NCI-H1694 treated with DMSO at 0.1 percent for 48 hours (cell line): ENCODE measurements at regions not wholly inside any gene's neighbourhood (a gene's known extent, or its start where the extent isn't known, plus 50 kb on each side); places are given as distances from the start of the nearest gene placed in this dataset.

Experiments
- DNase-seq: peaks from one replicate; lab custom pipeline; 2025; lab: John Stamatoyannopoulos, UW

GRCh38 chr3:72460205-72461174 is 387.8 kb downstream of the SHQ1 start:
- DNase-seq, result no peak

GRCh38 chr3:72459588-72459987 is 388.7 kb downstream of the SHQ1 start:
- DNase-seq, result no peak

DNA sequence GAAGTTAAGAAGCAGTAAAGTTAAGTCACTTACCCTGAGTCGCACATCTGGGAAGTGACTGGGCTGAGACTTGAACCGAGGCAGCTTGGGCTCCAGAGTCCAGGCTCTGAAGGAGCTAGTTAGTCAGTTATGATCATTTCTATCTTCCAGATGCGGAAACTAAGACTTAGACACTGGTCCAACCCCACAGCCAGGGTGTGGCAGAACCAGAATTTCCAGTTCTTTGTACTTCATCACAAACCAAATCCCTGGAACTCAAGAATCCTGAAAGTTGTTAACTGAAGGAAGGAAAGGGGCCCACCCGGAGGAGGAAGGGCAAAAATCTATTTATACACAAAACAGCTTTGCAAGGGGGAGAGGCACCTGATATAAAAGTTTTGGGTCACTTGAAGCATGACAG is 389.9 kb downstream of the SHQ1 start:
- no peak for DNase-seq

GRCh38 chr3:72454441-72454840 is 393.8 kb downstream of the SHQ1 start:
- DNase-seq, result no peak

DNA sequence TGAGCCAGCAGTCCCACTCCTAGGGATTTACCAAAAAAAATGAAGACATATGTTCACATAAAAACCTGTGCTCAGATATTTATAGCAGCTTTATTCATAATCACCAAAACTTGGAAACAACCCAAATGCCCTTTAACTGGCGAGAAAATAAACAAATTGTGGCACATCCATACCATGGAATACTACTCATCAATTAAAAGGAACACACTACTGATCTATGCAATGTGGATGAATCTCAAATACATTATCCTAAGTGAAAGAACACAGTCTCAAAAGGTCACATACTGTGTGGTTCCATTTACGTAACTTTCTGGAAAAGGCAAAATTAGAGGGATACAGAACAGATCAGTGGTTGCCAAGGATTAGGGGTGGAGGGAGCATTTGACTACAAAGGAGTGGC is 394.5 kb downstream of the SHQ1 start:
- DNase-seq, result no peak

- DNase-seq, result no peak
Observed at GRCh38 chr3:72452745-72453144, 395.5 kb downstream of the SHQ1 start.

DNA sequence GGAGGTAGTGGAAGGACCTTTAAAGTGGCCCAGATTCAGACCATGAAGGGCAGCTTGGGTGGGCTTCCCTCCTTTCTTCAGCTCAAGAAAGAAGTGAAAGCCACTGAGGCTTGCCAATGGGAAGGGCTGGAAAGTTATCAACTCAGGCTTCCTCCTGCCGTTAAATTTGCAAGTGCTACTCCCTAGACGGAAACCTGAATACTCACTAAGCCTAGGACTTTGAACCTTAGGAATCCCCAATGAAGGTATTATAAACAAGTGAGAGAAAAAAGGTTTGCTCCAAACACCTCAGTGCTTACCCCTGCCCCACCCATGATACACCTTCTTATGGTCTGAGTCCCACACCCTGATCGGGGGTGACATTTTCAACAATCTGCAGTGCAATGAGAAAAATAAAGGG is 396.4 kb downstream of the SHQ1 start:
- no peak for DNase-seq

DNA sequence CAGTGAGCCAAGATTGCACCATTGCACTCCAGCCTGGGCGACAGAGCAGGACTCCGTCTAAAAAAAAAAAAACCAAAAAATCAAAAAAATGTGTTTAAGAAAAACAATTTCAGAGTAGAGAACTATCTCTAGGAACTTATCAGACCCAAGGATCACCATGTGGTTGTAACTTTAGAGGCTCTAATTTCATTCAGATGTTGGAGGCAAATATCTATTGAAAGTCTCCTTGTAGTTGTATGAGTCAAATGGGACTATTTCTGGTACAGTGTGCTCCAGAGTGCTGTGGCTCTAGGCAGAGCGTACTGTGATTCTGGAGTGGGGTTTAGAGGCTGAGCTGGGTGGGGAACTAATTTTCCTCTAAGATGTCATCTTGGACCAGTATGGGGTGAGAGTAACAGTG is 398.7 kb downstream of the SHQ1 start:
- no peak for DNase-seq

DNA sequence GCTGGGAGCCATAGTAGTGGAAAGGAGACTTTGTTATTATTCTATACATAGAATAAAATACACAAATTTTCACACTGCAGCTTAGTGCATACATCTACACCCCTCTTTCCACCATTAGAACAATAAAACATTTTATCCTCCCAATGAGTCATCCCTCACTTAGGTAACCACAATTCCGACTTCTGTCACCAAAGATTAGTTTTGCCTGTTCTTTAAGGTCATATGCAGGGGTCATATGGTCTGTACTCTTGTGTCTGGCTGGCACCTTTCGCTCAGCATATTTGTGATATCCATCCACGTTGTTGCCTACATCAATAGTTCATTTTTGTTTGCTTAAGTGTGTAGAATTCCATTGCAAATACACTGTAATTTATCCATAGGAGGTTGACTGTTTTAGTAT is 399.4 kb downstream of the SHQ1 start:
- DNase-seq, result no peak

GRCh38 chr3:72448375-72448823 is 399.8 kb downstream of the SHQ1 start:
- no peak for DNase-seq

DNA sequence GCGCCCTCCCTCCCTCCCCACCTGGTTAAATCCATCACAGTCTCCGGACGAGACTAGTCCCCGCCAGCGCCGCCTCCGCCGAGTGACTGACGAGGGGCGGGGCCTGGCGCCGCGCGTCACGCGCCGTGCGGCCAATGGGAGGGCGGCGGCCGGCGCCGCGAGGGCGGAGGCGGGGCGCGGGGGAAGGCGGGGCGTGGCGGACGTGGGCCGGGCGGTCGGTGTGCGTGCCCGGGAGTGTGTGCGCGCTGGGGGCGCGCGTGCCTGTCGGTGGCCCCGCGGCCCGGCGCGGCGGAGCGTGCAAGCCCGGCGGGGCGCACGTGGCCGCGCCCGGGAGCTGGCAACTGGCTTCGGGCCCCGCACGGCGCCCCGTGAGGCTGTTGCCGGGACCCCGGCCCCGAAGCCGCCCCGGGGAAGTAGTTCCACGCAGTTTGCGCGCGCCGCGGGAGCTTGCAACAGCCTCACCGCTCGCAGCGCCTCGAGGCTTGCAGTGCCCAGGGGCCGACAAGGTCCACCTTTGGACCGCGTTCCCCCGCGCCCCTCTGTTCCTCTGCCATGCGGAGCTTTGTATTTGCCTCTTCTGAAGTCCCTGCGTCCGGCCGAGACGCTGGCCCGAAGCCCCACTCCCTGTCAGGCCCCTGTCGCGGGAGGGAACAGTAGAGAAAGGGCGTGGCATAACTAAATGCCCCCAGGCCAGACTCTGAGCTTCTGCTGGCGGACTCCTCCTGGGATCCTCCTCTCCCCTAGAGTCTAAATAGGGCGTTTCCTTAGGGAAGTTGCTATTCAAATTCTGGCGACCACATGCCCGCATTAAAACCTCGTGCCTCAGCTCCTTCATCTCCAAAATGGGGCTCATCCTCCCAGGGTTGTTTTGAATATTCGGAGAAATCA is 400.9 kb downstream of the SHQ1 start:
- DNase-seq, result no peak

DNA sequence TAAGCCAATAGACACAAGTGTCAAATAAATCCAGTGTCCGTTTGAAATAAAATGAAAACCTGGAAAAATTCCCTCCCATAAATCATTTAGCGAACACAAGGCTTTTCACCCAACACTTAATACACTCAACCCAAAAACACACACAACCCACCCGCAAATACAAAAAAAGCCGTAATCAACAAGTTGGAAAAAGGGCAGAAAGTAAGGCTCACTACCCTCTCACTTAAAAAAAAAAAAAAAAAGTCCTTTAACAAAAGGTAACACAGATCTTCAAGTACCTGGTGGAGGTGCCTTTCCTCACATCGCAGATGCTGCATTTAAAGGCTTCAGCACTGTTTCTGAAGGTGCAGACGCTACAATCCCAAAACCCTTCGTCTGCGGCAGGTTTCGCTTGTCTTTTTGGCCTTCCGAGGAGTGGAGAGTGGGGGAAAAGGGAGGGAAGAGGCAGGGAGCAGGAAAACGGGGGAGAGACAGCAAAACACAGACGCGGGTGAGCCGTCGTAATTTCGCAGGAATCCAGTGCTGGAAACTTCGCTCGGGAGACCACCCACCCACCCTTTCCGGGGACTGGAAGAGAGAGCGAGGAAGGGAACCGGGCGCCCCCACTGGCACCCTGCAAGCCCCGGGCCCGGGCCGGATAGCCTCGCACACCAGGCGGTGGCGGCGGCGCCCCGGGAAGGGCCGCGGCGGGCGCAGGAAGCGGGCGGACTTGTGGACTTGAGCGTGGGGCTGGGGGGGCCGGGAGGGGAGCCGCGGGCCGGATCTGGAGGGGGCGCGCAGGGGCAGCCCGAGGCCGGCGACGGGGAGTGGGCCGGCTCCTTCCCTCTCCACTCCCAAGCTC is 401.8 kb downstream of the SHQ1 start, which contains the start of gene RYBP:
RYBP (minus strand) TSS at position 404 of the 841 bp plus-strand sequence.
- no peak for DNase-seq

DNA sequence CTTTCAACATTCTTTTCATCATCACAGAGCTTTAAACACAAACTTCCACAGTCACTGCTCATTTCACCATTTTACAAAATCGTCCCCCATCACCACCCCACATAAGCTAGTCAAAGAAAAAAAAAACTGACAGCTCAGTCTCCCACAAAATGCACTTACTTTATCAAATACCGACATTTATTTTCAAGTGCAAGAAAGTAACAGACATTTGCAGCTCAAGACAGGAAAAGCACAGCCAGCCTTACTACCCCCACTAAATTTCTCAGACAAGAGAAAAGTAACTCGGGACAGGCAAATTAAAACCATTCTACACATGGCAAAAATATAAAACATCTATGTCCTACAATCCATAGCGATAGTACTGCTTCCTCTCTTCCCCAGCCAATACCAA is 402.4 kb downstream of the SHQ1 start:
- DNase-seq, result no peak

GRCh38 chr3:72444656-72445223 is 403.5 kb downstream of the SHQ1 start:
- no peak for DNase-seq

DNA sequence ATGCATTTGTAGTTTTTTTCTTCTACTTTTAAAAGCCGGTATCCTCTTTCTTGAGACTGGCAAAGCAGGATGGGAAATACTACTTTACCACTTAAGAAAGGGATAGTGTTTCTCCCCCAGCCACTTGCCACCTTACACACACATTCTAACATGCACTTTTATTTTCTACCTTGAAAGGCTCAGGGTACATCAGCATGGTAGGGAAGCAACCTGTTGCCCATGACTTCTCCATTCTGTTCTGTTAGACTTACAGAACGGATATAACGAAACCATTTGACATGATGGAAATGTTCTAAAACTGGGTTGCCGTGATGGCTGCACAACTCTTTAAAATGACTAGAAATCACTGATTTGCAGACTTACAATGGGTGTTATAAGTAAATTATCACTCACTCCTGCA is 405.5 kb downstream of the SHQ1 start:
- DNase-seq, result no peak

DNA sequence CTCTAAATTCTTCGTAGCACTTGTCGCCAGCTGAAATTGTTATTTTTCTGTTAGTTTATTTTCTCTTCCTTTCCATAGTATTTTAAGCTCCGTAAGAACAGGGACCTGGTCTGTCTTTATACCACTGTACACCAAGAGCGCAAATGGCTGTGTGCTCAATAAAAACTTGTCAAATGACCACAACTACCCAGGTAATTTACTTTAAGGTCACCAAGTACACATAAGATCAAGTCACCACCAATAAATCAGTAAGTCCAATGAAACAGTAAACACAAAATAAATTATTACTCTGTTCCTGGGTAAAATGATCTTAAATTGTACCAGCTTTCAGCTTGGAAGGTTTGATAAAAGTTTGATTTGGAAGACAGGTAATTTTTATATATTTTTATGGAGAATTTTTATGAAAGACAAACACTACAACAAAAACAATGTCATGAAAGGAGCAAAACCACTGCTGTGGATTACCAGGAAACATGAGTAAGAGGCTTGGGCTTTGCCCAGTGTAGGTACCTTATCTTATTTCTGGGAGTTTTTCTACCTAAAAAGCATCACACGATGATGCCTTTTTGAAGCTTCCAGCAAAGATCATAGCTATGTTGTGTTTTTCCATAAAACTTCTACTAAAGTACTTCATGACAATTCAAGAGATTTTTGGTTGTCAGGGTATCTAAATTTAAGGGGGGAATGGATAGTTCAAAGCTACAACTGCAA is 406.8 kb downstream of the SHQ1 start:
- DNase-seq, result no peak

- no peak for DNase-seq
Observed at GRCh38 chr3:72440491-72440890, 407.8 kb downstream of the SHQ1 start.

GRCh38 chr3:72439321-72440183 is 408.7 kb downstream of the SHQ1 start:
- no peak for DNase-seq

GRCh38 chr3:72437661-72438406 is 410.4 kb downstream of the SHQ1 start:
- no peak for DNase-seq
